ENCODE measurements at regions not wholly inside any gene's neighbourhood (a gene's known extent, or its start where the extent isn't known, plus 50 kb on each side); places are given as distances from the start of the nearest gene placed in this dataset.

DNA sequence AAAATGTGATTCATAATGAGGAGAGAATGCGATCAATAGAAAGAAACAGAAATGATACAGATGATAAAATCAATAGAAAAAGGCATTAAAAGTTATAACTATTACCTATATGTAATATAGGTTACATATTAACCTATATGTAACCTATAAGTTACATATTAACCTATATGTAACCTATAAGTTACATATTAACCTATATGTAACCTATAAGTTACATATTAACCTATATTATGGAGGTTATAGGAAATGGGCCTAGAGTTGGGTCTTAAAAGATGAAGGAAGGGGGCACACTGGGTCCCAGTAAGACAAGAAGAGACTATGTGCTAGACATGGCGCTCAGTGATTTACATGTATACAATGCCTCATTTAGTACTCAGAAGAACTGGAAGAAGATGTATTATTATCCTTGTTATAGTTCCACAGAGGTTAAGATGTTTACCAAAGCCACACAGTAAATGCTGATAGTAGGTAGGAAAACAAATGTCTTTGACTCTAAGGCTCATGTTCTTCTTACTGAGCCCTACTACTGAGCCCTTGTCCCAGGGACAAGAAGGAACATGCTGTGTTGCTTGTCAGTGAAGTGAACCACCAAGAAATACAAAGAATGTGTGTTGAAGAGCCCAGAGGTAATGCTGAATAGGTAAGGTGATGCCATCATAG lies 444.6 kb upstream of the PLXNA2 start:
- no peak for FAIRE-seq
- no peak overlapping the region for H3K9ac ChIP-seq (ENCODE audit: low read length)
- H3K27ac Mint-ChIP-seq (ENCODE audit: unreplicated experiment), result no peak overlapping the region
- no peaks in the 10 kb centered on the region for H3K36me3 ChIP-seq (ENCODE audit: insufficient read depth, low read length)
- DNase-seq (ENCODE audit: low read depth), result no peak
- H3K9me3 Mint-ChIP-seq (ENCODE audit: unreplicated experiment), result no peaks in the 10 kb centered on the region
- TF ChIP-seq CTCF (IDR thresholded peaks at IDR 0.05; ENCODE audit: insufficient read depth, low read depth, low read length), result no peak
- no peak for TF ChIP-seq EZH2 (IDR thresholded peaks at IDR 0.05; ENCODE audit: insufficient read depth, low read length)
- no peaks in the 10 kb centered on the region for H3K4me1 ChIP-seq (ENCODE audit: insufficient read depth, low read length)
- no peak overlapping the region for H3K4me3 ChIP-seq (ENCODE audit: insufficient read depth, low read depth, low read length)
- H3K9me3 ChIP-seq (ENCODE audit: insufficient read depth, low read depth, low read length), result no peaks in the 10 kb centered on the region
- H4K20me1 ChIP-seq (ENCODE audit: insufficient read depth, low read length), result no peaks in the 10 kb centered on the region
- no peak overlapping the region for H3K4me2 ChIP-seq (ENCODE audit: low read length)
- no peak overlapping the region for H3K4me3 Mint-ChIP-seq (ENCODE audit: unreplicated experiment)
- peaks cover 2% of the 10 kb centered on the region for H3K27me3 Mint-ChIP-seq (ENCODE audit: low read depth, unreplicated experiment)
- H3K36me3 Mint-ChIP-seq (ENCODE audit: low read depth, unreplicated experiment), result no peaks in the 10 kb centered on the region
- H3K27ac ChIP-seq (ENCODE audit: low read depth, low read length), result no peak overlapping the region
- no peak overlapping the region for H2AFZ ChIP-seq (ENCODE audit: low read depth, low read length)
- H3K79me2 ChIP-seq (ENCODE audit: insufficient read depth, low read length), result no peaks in the 10 kb centered on the region
- no peaks in the 10 kb centered on the region for H3K4me1 Mint-ChIP-seq (ENCODE audit: low read depth, unreplicated experiment)
- no peaks in the 10 kb centered on the region for H3K27me3 ChIP-seq (ENCODE audit: insufficient read depth, low read length)

- Mint-ChIP-seq H3K9me3 (ENCODE audit: unreplicated experiment) (no peaks in the 10 kb centered on the region), H3K4me3 (ENCODE audit: unreplicated experiment) (no peak overlapping the region), H3K27ac (ENCODE audit: unreplicated experiment) (no peak overlapping the region), H3K36me3 (ENCODE audit: low read depth, unreplicated experiment) (no peaks in the 10 kb centered on the region), H3K27me3 (ENCODE audit: low read depth, unreplicated experiment) (no peaks in the 10 kb centered on the region), H3K4me1 (ENCODE audit: low read depth, unreplicated experiment) (no peaks in the 10 kb centered on the region)
- Histone ChIP-seq H3K27ac (ENCODE audit: low read depth, low read length) (no peak overlapping the region), H3K36me3 (ENCODE audit: insufficient read depth, low read length) (no peaks in the 10 kb centered on the region), H3K79me2 (ENCODE audit: insufficient read depth, low read length) (no peaks in the 10 kb centered on the region), H3K9me3 (ENCODE audit: insufficient read depth, low read depth, low read length) (no peaks in the 10 kb centered on the region), H3K4me1 (ENCODE audit: insufficient read depth, low read length) (no peaks in the 10 kb centered on the region), H3K9ac (ENCODE audit: low read length) (no peak overlapping the region), H3K4me3 (ENCODE audit: insufficient read depth, low read depth, low read length) (no peak overlapping the region), H2AFZ (ENCODE audit: low read depth, low read length) (no peak overlapping the region), H3K27me3 (ENCODE audit: insufficient read depth, low read length) (no peaks in the 10 kb centered on the region), H4K20me1 (ENCODE audit: insufficient read depth, low read length) (no peaks in the 10 kb centered on the region), H3K4me2 (ENCODE audit: low read length) (no peak overlapping the region)
- DNase-seq (ENCODE audit: low read depth) (no peak), FAIRE-seq (no peak)
- no peak for TF ChIP-seq EZH2 (IDR thresholded peaks at IDR 0.05; ENCODE audit: insufficient read depth, low read length)
- TF ChIP-seq CTCF (IDR thresholded peaks at IDR 0.05; ENCODE audit: insufficient read depth, low read depth, low read length), result no peak
Observed at GRCh38 chr1:208691012-208691411, 446.8 kb upstream of the PLXNA2 start.

- Histone ChIP-seq H4K20me1 (ENCODE audit: insufficient read depth, low read length) (no peaks in the 10 kb centered on the region), H3K4me3 (ENCODE audit: insufficient read depth, low read depth, low read length) (no peak overlapping the region), H3K9ac (ENCODE audit: low read length) (no peak overlapping the region), H3K9me3 (ENCODE audit: insufficient read depth, low read depth, low read length) (no peaks in the 10 kb centered on the region), H3K27ac (ENCODE audit: low read depth, low read length) (no peak overlapping the region), H3K27me3 (ENCODE audit: insufficient read depth, low read length) (no peaks in the 10 kb centered on the region), H3K4me2 (ENCODE audit: low read length) (no peak overlapping the region), H3K36me3 (ENCODE audit: insufficient read depth, low read length) (no peaks in the 10 kb centered on the region), H3K79me2 (ENCODE audit: insufficient read depth, low read length) (no peaks in the 10 kb centered on the region), H3K4me1 (ENCODE audit: insufficient read depth, low read length) (no peaks in the 10 kb centered on the region), H2AFZ (ENCODE audit: low read depth, low read length) (no peak overlapping the region)
- TF ChIP-seq EZH2 (IDR thresholded peaks at IDR 0.05; ENCODE audit: insufficient read depth, low read length) (no peak), CTCF (IDR thresholded peaks at IDR 0.05; ENCODE audit: insufficient read depth, low read depth, low read length) (no peak)
- H3K27ac Mint-ChIP-seq (ENCODE audit: unreplicated experiment), result no peak overlapping the region
- peaks cover 3% of the 10 kb centered on the region for H3K27me3 Mint-ChIP-seq (ENCODE audit: low read depth, unreplicated experiment)
- no peaks in the 10 kb centered on the region for H3K36me3 Mint-ChIP-seq (ENCODE audit: low read depth, unreplicated experiment)
- no peaks in the 10 kb centered on the region for H3K9me3 Mint-ChIP-seq (ENCODE audit: unreplicated experiment)
- no peaks in the 10 kb centered on the region for H3K4me1 Mint-ChIP-seq (ENCODE audit: low read depth, unreplicated experiment)
- FAIRE-seq, result no peak
- no peak overlapping the region for H3K4me3 Mint-ChIP-seq (ENCODE audit: unreplicated experiment)
- no peak for DNase-seq (ENCODE audit: low read depth)
Observed at GRCh38 chr1:208709981-208710380, 465.8 kb upstream of the PLXNA2 start.
